Panc1 (cell line): ENCODE measurements at regions not wholly inside any gene's neighbourhood (a gene's known extent, or its start where the extent isn't known, plus 50 kb on each side); places are given as distances from the start of the nearest gene placed in this dataset.

Experiments
- SIN3A ChIP-seq: IDR thresholded peaks from 2 replicates; pipeline ENCODE4 v1.6.1; 2012; ENCODE audit warnings: low read depth, mild to moderate bottlenecking, low read length, moderate library complexity, borderline replicate concordance; ENCODE audit not compliant: insufficient read depth
- TF ChIP-seq, protein P1 (sequence below): fragments of 450-650 bp; IDR thresholded peaks from 2 replicates; pipeline ENCODE4 v1.5.1; 2017; ENCODE audit warnings: mild to moderate bottlenecking

DNA sequence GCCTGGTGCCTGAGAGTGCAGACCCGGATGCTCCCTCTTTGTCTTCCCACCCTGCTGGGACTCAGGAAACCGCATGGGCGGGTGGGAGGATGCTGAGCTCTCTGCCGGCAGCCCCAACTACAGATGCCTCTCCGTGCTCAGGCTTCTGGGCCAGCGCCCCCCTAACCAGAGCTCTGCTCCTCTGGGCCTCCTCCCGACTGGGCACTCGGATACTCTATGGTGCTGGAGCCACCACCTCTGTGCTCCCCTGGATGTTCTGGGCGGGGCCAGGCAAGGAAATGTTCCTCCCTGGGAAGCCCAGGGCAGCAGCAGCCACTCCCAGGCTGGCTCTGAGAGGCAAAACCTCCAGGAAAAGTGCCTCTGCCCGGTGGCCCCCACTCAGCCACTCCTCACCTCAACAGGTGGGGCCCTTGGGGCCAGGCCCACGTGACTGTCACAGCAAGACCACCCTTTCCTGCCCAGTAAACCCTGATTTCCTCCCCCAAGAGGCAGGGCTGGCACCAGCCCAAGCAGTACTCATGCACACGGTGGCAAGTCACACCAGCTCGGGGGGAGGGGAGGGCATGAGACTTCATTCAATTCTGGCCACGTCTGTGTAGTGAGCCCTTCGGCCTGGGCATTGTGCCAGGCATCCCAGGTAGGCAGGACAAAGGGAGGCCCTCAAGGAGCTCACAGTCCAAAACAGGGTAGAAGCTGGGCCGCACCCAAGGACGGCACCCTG, 54.7 kb upstream of the TCF20 start:
- TF ChIP-seq SIN3A: no peak
- TF ChIP-seq, protein P1, sequence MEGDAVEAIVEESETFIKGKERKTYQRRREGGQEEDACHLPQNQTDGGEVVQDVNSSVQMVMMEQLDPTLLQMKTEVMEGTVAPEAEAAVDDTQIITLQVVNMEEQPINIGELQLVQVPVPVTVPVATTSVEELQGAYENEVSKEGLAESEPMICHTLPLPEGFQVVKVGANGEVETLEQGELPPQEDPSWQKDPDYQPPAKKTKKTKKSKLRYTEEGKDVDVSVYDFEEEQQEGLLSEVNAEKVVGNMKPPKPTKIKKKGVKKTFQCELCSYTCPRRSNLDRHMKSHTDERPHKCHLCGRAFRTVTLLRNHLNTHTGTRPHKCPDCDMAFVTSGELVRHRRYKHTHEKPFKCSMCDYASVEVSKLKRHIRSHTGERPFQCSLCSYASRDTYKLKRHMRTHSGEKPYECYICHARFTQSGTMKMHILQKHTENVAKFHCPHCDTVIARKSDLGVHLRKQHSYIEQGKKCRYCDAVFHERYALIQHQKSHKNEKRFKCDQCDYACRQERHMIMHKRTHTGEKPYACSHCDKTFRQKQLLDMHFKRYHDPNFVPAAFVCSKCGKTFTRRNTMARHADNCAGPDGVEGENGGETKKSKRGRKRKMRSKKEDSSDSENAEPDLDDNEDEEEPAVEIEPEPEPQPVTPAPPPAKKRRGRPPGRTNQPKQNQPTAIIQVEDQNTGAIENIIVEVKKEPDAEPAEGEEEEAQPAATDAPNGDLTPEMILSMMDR: no peak
